ENCODE measurements at regions not wholly inside any gene's neighbourhood (a gene's known extent, or its start where the extent isn't known, plus 50 kb on each side); places are given as distances from the start of the nearest gene placed in this dataset.

DNA sequence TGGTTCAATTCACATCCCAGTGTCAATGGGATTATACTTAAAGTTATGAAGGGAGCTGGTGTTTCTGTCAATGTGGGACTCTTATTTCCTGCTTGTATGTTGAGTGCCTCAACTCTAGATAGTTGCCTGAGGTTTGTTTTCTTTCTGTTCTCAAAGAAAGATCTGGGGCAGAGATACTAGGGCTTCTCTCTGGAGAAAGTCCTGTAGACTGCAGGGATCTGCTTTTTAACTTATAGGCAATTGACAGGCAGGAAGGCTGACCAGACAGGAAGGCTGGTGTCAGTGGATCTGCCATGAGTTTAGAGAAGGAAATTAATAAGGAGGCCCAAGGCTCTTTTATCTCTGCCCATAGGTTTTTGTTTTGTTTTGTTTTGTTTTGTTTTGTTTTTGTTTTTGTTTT, 64.0 kb upstream of the PRKX start:
- ChIA-PET CTCF (interaction anchor here (0.6 kb wide), 1 partner anchor 106 kb away, joined by 3 read pairs; no protein-coding TSS in a partner anchor), POLR2A (interaction anchor here (0.6 kb wide), 1 partner anchor 34 kb away, joined by 5 read pairs; no protein-coding TSS in a partner anchor)
- no peak overlapping the region for H3K4me2 ChIP-seq
- ATAC-seq (no peak), DNase-seq (ENCODE audit: low read depth in 1 of 2, low spot score in 1 of 2) (no peak), FAIRE-seq (no peak)
- H3K4me3 ChIP-seq = no peak overlapping the region
- no peaks in the 10 kb centered on the region for H3K9me3 ChIP-seq
- TF ChIP-seq CHD2 (IDR thresholded peaks at IDR 0.05; ENCODE audit: low read length, partially characterized antibody) = no peak
- TF ChIP-seq CEBPB (IDR thresholded peaks at IDR 0.05) = no peak
- no peak for TF ChIP-seq CTCF (IDR thresholded peaks at IDR 0.05)
- H3K27ac ChIP-seq = no peak overlapping the region
- no peaks in the 10 kb centered on the region for H3K4me1 ChIP-seq

- ChIA-PET CTCF (no interaction called here), POLR2A (no interaction called here)
- Histone ChIP-seq H3K4me2 (no peak overlapping the region), H3K27ac (no peak overlapping the region), H3K4me1 (no peaks in the 10 kb centered on the region), H3K9me3 (no peaks in the 10 kb centered on the region), H3K4me3 (no peak overlapping the region)
- TF ChIP-seq NPAS2 (CRISPR knock-in tag; IDR thresholded peaks at IDR 0.05; ENCODE audit: borderline replicate concordance) = no peak
- no peak for TF ChIP-seq HEYL (CRISPR knock-in tag; IDR thresholded peaks at IDR 0.05)
- TF ChIP-seq CTCF (IDR thresholded peaks at IDR 0.05) = no peak
- TF ChIP-seq HOXB13 (CRISPR knock-in tag; IDR thresholded peaks at IDR 0.05; ENCODE audit: low read depth) = no peak
- no peak for TF ChIP-seq ZNF302 (CRISPR knock-in tag; IDR thresholded peaks at IDR 0.05)
- TF ChIP-seq RCOR1 (IDR thresholded peaks at IDR 0.05; ENCODE audit: low read depth, low read length) = no peak
- no peak for TF ChIP-seq NFE2L2 (conservative IDR thresholded peaks at IDR 0.05; ENCODE audit: low read length)
- TF ChIP-seq JUN (IDR thresholded peaks at IDR 0.05) = no peak
- no peak for TF ChIP-seq REST (IDR thresholded peaks at IDR 0.05)
- no peak for TF ChIP-seq MAX (IDR thresholded peaks at IDR 0.05)
- TF ChIP-seq, protein P1, sequence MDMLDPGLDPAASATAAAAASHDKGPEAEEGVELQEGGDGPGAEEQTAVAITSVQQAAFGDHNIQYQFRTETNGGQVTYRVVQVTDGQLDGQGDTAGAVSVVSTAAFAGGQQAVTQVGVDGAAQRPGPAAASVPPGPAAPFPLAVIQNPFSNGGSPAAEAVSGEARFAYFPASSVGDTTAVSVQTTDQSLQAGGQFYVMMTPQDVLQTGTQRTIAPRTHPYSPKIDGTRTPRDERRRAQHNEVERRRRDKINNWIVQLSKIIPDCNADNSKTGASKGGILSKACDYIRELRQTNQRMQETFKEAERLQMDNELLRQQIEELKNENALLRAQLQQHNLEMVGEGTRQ (IDR thresholded peaks at IDR 0.05) = no peak
- no peak for TF ChIP-seq SMC3 (IDR thresholded peaks at IDR 0.05)
- 13% methylated on average over 3 of the region's 3 CpGs for WGBS (ENCODE audit: missing lambda C conversion rate)
- no peak for FAIRE-seq
- no peak for DNase-seq (ENCODE audit: low read depth in 1 of 2, low spot score in 1 of 2)
- ATAC-seq = no peak
These were observed 58.3 kb upstream of the PRKX start for GRCh38 chrX:3771766-3772165.

GRCh38 chrX:3768881-3769280, 55.4 kb upstream of the PRKX start:
- DNase-seq (ENCODE audit: low read depth in 1 of 2, low spot score in 1 of 2) (no peak), FAIRE-seq (no peak), ATAC-seq (no peak)
- 11% methylated on average over 1 of the region's 1 CpG for WGBS (ENCODE audit: missing lambda C conversion rate)
- H3K4me2 ChIP-seq = no peak overlapping the region
- no peak overlapping the region for H3K27ac ChIP-seq
- ChIA-PET CTCF (no interaction called here), POLR2A (no interaction called here)
- H3K4me3 ChIP-seq = no peak overlapping the region
- H3K9me3 ChIP-seq = no peaks in the 10 kb centered on the region
- no peaks in the 10 kb centered on the region for H3K4me1 ChIP-seq
- TF ChIP-seq FOSL2 (IDR thresholded peaks at IDR 0.05) (no peak), FOSL2 (CRISPR knock-in tag; IDR thresholded peaks at IDR 0.05) (no peak), KDM1A (IDR thresholded peaks at IDR 0.05; ENCODE audit: low read depth) (no peak), HOXB5 (CRISPR knock-in tag; IDR thresholded peaks at IDR 0.05) (no peak), CTCF (IDR thresholded peaks at IDR 0.05) (no peak), EP300 (IDR thresholded peaks at IDR 0.05) (no peak), KDM5A (IDR thresholded peaks at IDR 0.05) (no peak)

All from A549 (cell line).